ENCODE measurements at regions not wholly inside any gene's neighbourhood (a gene's known extent, or its start where the extent isn't known, plus 50 kb on each side); places are given as distances from the start of the nearest gene placed in this dataset.

GRCh38 chr1:98008373-98008772, 87.5 kb upstream of the DPYD start:
- Histone ChIP-seq H3K4me2 (ENCODE audit: low read length) (no peak overlapping the region), H3K9me3 (ENCODE audit: low read length) (no peaks in the 10 kb centered on the region), H3F3A (ENCODE audit: insufficient read depth, low read length, poor library complexity, severe bottlenecking) (no peaks in the 10 kb centered on the region), H3K9me2 (ENCODE audit: insufficient read depth, low read length) (no peaks in the 10 kb centered on the region), H3K36me3 (ENCODE audit: insufficient read depth, low read length) (no peaks in the 10 kb centered on the region), H4K20me1 (ENCODE audit: insufficient read depth) (no peaks in the 10 kb centered on the region), H2AFZ (ENCODE audit: low read depth, low read length) (no peak overlapping the region), H3K9ac (ENCODE audit: low read length) (no peak overlapping the region), H3K4me3 (ENCODE audit: low read length) (no peak overlapping the region), H3K27me3 (ENCODE audit: insufficient read depth, low read depth, low read length) (no peaks in the 10 kb centered on the region), H3K27ac (ENCODE audit: low read length) (no peak overlapping the region), H3K79me2 (replicated peaks; ENCODE audit: insufficient read depth, low read length) (no peaks in the 10 kb centered on the region)
- TF ChIP-seq EP300 (conservative IDR thresholded peaks at IDR 0.05; ENCODE audit: poor library complexity, severe bottlenecking): no peak
- TF ChIP-seq POLR2AphosphoS5 (IDR thresholded peaks at IDR 0.05): no peak
- TF ChIP-seq RAD21 (conservative IDR thresholded peaks at IDR 0.05): no peak
- no peak for TF ChIP-seq TAF1 (IDR thresholded peaks at IDR 0.05; ENCODE audit: low read depth)
- TF ChIP-seq, protein P1, sequence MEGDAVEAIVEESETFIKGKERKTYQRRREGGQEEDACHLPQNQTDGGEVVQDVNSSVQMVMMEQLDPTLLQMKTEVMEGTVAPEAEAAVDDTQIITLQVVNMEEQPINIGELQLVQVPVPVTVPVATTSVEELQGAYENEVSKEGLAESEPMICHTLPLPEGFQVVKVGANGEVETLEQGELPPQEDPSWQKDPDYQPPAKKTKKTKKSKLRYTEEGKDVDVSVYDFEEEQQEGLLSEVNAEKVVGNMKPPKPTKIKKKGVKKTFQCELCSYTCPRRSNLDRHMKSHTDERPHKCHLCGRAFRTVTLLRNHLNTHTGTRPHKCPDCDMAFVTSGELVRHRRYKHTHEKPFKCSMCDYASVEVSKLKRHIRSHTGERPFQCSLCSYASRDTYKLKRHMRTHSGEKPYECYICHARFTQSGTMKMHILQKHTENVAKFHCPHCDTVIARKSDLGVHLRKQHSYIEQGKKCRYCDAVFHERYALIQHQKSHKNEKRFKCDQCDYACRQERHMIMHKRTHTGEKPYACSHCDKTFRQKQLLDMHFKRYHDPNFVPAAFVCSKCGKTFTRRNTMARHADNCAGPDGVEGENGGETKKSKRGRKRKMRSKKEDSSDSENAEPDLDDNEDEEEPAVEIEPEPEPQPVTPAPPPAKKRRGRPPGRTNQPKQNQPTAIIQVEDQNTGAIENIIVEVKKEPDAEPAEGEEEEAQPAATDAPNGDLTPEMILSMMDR (IDR thresholded peaks at IDR 0.05; ENCODE audit: poor library complexity, severe bottlenecking): no peak
- TF ChIP-seq EZH2 (IDR thresholded peaks at IDR 0.05; ENCODE audit: borderline replicate concordance, insufficient read depth, low read length, poor library complexity, severe bottlenecking): no peak
- TF ChIP-seq, protein P2, sequence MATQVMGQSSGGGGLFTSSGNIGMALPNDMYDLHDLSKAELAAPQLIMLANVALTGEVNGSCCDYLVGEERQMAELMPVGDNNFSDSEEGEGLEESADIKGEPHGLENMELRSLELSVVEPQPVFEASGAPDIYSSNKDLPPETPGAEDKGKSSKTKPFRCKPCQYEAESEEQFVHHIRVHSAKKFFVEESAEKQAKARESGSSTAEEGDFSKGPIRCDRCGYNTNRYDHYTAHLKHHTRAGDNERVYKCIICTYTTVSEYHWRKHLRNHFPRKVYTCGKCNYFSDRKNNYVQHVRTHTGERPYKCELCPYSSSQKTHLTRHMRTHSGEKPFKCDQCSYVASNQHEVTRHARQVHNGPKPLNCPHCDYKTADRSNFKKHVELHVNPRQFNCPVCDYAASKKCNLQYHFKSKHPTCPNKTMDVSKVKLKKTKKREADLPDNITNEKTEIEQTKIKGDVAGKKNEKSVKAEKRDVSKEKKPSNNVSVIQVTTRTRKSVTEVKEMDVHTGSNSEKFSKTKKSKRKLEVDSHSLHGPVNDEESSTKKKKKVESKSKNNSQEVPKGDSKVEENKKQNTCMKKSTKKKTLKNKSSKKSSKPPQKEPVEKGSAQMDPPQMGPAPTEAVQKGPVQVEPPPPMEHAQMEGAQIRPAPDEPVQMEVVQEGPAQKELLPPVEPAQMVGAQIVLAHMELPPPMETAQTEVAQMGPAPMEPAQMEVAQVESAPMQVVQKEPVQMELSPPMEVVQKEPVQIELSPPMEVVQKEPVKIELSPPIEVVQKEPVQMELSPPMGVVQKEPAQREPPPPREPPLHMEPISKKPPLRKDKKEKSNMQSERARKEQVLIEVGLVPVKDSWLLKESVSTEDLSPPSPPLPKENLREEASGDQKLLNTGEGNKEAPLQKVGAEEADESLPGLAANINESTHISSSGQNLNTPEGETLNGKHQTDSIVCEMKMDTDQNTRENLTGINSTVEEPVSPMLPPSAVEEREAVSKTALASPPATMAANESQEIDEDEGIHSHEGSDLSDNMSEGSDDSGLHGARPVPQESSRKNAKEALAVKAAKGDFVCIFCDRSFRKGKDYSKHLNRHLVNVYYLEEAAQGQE (IDR thresholded peaks at IDR 0.05; ENCODE audit: borderline replicate concordance): no peak
- TF ChIP-seq MXI1 (conservative IDR thresholded peaks at IDR 0.05; ENCODE audit: poor library complexity, severe bottlenecking): no peak
- TF ChIP-seq SMC3 (conservative IDR thresholded peaks at IDR 0.05; ENCODE audit: poor library complexity): no peak

DNA sequence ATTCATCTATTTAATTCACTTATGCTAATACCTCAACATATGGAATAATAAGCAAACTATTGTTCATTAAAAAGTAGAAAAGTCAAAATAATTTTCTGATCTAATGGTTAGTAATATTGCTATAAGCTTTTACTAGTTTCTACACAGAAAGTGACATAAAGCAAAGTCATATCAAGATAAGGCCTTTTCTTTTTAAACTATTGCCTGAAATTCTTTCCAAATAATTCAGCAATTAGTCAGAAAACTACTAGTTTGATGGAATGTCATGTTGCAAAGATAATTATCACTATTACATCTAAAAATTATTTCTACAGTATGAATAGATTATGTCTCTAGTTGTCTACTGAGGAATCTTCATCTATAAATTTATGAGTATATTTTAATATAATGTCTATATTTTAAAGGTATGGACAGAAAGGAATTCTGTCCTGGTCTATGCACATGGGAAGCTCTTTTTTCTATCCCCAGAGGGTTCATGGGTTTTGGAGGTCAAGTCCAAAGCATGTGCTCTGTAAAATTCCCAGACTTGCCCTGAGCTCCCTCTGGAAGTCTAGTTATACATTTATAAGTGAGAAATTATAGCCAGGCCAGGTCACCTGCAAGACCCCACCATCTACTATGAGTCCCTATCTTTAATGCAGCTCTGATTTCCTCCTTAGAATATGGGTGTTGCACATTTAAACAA, 84.6 kb upstream of the DPYD start:
- H3K36me3 ChIP-seq (ENCODE audit: insufficient read depth, low read length): no peaks in the 10 kb centered on the region
- H3K9ac ChIP-seq (ENCODE audit: low read length): no peak overlapping the region
- H3K27ac ChIP-seq (ENCODE audit: low read length): no peak overlapping the region
- no peaks in the 10 kb centered on the region for H3K9me3 ChIP-seq (ENCODE audit: low read length)
- no peaks in the 10 kb centered on the region for H3K27me3 ChIP-seq (ENCODE audit: insufficient read depth, low read depth, low read length)
- no peaks in the 10 kb centered on the region for H3K9me2 ChIP-seq (ENCODE audit: insufficient read depth, low read length)
- TF ChIP-seq, protein P1 (IDR thresholded peaks at IDR 0.05; ENCODE audit: poor library complexity, severe bottlenecking): no peak
- TF ChIP-seq EZH2 (IDR thresholded peaks at IDR 0.05; ENCODE audit: borderline replicate concordance, insufficient read depth, low read length, poor library complexity, severe bottlenecking) (no peak), RAD21 (conservative IDR thresholded peaks at IDR 0.05) (no peak), SMC3 (conservative IDR thresholded peaks at IDR 0.05; ENCODE audit: poor library complexity) (no peak), POLR2AphosphoS5 (IDR thresholded peaks at IDR 0.05) (no peak)
- no peak overlapping the region for H3K4me2 ChIP-seq (ENCODE audit: low read length)
- H3K4me3 ChIP-seq (ENCODE audit: low read length): no peak overlapping the region
- H4K20me1 ChIP-seq (ENCODE audit: insufficient read depth): no peaks in the 10 kb centered on the region
- H3K79me2 ChIP-seq (replicated peaks; ENCODE audit: insufficient read depth, low read length): no peaks in the 10 kb centered on the region
- H3F3A ChIP-seq (ENCODE audit: insufficient read depth, low read length, poor library complexity, severe bottlenecking): no peaks in the 10 kb centered on the region
- no peak overlapping the region for H2AFZ ChIP-seq (ENCODE audit: low read depth, low read length)
